ENCODE measurements at regions not wholly inside any gene's neighbourhood (a gene's known extent, or its start where the extent isn't known, plus 50 kb on each side); places are given as distances from the start of the nearest gene placed in this dataset.
A peak's percentile ranks its signal among the peaks of the same experiment; 100 is the strongest.
"Not testable (repeated sequence)": the region's sequence is repeated elsewhere in the genome, so short reads cannot be mapped to it uniquely, and the experiment has no call there.

DNA sequence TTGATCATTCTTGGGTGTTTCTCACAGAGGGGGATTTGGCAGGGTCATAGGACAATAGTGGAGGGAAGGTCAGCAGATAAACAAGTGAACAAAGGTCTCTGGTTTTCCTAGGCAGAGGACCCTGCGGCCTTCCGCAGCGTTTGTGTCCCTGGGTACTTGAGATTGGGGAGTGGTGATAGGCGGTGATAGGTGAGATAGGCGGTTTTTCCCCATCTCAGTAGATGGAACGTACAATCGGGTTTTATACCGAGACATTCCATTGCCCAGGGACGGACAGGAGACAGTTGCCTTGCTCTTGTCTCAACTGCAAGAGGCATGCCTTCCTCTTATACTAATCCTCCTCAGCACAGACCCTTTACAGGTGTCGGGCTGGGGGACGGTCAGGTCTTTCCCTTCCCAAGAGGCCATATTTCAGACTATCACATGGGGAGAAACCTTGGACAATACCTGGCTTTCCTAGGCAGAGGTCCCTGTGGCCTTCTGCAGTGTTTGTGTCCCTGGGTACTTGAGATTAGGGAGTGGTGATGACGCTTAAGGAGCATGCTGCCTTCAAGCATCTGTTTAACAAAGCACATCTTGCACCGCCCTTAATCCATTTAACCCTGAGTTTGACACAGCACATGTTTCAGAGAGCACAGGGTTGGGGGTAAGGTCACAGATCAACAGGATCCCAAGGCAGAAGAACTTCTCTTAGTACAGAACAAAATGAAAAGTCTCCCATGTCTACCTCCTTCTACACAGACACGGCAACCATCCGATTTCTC lies 86.2 kb downstream of the OR2B2 start:
- not testable (repeated sequence) for H3K4me1 ChIP-seq (ENCODE audit: control insufficient read depth, insufficient read depth, low read length, poor library complexity, severe bottlenecking); H3K36me3 ChIP-seq (ENCODE audit: control insufficient read depth, insufficient read depth, low read length); H3K4me3 ChIP-seq (ENCODE audit: extremely low read depth, insufficient read depth, low read length, poor library complexity, severe bottlenecking); H3K9me3 ChIP-seq (ENCODE audit: control insufficient read depth, low read length); H3K27ac ChIP-seq (ENCODE audit: low read depth, low read length, severe bottlenecking)
- 68% methylated on average over 8 of the region's 15 CpGs; no CpG with 5 or more reads in 1 of the 2 experiments for WGBS, 2 experiments (ENCODE audit: insufficient coverage in 2 of 2)

- WGBS, 2 experiments (ENCODE audit: insufficient coverage in 2 of 2) = 0 to 14% methylated on average over 1 of the region's 7 CpGs
- Histone ChIP-seq H3K4me3 (ENCODE audit: extremely low read depth, insufficient read depth, low read length, poor library complexity, severe bottlenecking) (peak overlapping the region; percentile 67), H3K9me3 (ENCODE audit: control insufficient read depth, low read length) (peaks cover 2% of the 10 kb centered on the region), H3K36me3 (ENCODE audit: control insufficient read depth, insufficient read depth, low read length) (peaks cover 7% of the 10 kb centered on the region), H3K27ac (ENCODE audit: low read depth, low read length, severe bottlenecking) (peak overlapping the region; percentile 82), H3K4me1 (ENCODE audit: control insufficient read depth, insufficient read depth, low read length, poor library complexity, severe bottlenecking) (no peaks in the 10 kb centered on the region)
Observed at GRCh38 chr6:27825025-27825793, 87.0 kb downstream of the OR2B2 start.

- Histone ChIP-seq H3K4me3 (ENCODE audit: extremely low read depth, insufficient read depth, low read length, poor library complexity, severe bottlenecking) (peak overlapping the region; percentile 67), H3K27ac (ENCODE audit: low read depth, low read length, severe bottlenecking) (peak overlapping the region; percentile 82)
- H3K9me3 ChIP-seq (ENCODE audit: control insufficient read depth, low read length); H3K36me3 ChIP-seq (ENCODE audit: control insufficient read depth, insufficient read depth, low read length); H3K4me1 ChIP-seq (ENCODE audit: control insufficient read depth, insufficient read depth, low read length, poor library complexity, severe bottlenecking): not testable (repeated sequence)
- WGBS, 2 experiments (ENCODE audit: insufficient coverage in 2 of 2) = 0 to 2% methylated on average over 20 to 22 of the region's 53 CpGs
Observed at GRCh38 chr6:27824211-27825024, 87.8 kb downstream of the OR2B2 start.

- not testable (repeated sequence) for H3K4me1 ChIP-seq (ENCODE audit: control insufficient read depth, insufficient read depth, low read length, poor library complexity, severe bottlenecking); H3K9me3 ChIP-seq (ENCODE audit: control insufficient read depth, low read length); H3K36me3 ChIP-seq (ENCODE audit: control insufficient read depth, insufficient read depth, low read length)
- 4 to 5% methylated on average over 11 to 15 of the region's 31 CpGs for WGBS, 2 experiments (ENCODE audit: insufficient coverage in 2 of 2)
- Histone ChIP-seq H3K4me3 (ENCODE audit: extremely low read depth, insufficient read depth, low read length, poor library complexity, severe bottlenecking) (peak overlapping the region; percentile 67), H3K27ac (ENCODE audit: low read depth, low read length, severe bottlenecking) (peak overlapping the region; percentile 71)
Observed at GRCh38 chr6:27823714-27824210, 88.4 kb downstream of the OR2B2 start.

GRCh38 chr6:27816906-27817305 lies 95.3 kb downstream of the OR2B2 start:
- 93 to 95% methylated on average over 2 of the region's 3 CpGs for WGBS, 2 experiments (ENCODE audit: insufficient coverage in 2 of 2)
- H3K4me1 ChIP-seq (ENCODE audit: control insufficient read depth, insufficient read depth, low read length, poor library complexity, severe bottlenecking) = peaks cover 7% of the 10 kb centered on the region
- H3K36me3 ChIP-seq (ENCODE audit: control insufficient read depth, insufficient read depth, low read length) = no peaks in the 10 kb centered on the region
- H3K4me3 ChIP-seq (ENCODE audit: extremely low read depth, insufficient read depth, low read length, poor library complexity, severe bottlenecking) = no peak overlapping the region
- H3K9me3 ChIP-seq (ENCODE audit: control insufficient read depth, low read length) = peaks cover 5% of the 10 kb centered on the region
- H3K27ac ChIP-seq (ENCODE audit: low read depth, low read length, severe bottlenecking) = no peak overlapping the region

DNA sequence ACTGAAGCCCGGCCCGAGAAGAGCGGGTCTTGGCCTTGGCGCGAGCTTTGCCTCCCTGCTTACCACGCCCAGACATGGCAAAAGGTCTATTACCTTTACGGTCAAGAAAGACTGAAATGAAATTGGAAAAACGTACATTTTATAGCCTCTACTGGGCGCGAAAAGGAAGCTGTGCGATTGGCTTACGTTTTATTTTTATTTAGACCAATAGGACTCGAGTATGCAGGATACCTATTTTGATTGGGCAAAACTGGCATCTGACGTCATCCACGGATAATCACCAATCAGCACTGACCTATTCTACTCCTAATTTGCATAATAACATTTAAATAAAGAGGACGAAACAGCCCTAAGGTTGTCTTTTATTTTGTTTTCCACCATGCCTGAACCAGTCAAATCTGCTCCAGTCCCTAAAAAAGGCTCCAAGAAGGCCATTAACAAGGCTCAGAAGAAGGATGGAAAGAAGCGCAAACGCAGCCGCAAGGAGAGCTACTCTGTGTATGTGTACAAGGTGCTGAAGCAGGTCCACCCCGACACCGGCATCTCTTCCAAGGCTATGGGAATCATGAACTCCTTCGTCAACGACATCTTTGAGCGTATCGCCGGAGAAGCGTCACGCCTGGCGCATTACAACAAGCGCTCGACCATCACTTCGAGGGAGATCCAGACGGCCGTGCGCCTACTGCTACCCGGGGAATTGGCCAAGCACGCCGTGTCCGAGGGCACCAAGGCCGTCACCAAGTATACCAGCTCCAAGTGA lies 97.4 kb downstream of the OR2B2 start:
- Histone ChIP-seq H3K36me3 (ENCODE audit: control insufficient read depth, insufficient read depth, low read length) (no peaks in the 10 kb centered on the region), H3K4me1 (ENCODE audit: control insufficient read depth, insufficient read depth, low read length, poor library complexity, severe bottlenecking) (peaks cover 11% of the 10 kb centered on the region), H3K27ac (ENCODE audit: low read depth, low read length, severe bottlenecking) (peak overlapping the region; percentile 77), H3K4me3 (ENCODE audit: extremely low read depth, insufficient read depth, low read length, poor library complexity, severe bottlenecking) (peak overlapping the region; percentile 38), H3K9me3 (ENCODE audit: control insufficient read depth, low read length) (peaks cover 5% of the 10 kb centered on the region)
- WGBS, 2 experiments (ENCODE audit: insufficient coverage in 2 of 2) = 34 to 40% methylated on average over 32 of the region's 40 CpGs

GRCh38 chr6:27814415-27814664 lies 97.9 kb downstream of the OR2B2 start:
- Histone ChIP-seq H3K27ac (ENCODE audit: low read depth, low read length, severe bottlenecking) (peak overlapping the region; percentile 77), H3K4me3 (ENCODE audit: extremely low read depth, insufficient read depth, low read length, poor library complexity, severe bottlenecking) (peak overlapping the region; percentile 38)

GRCh38 chr6:27812805-27813492 lies 99.2 kb downstream of the OR2B2 start:
- 90% methylated on average over 7 to 9 of the region's 14 CpGs for whole genome bisulfite sequencing, 2 experiments (ENCODE audit: insufficient coverage in 2 of 2)
- no peak overlapping the region for H3K4me3 ChIP-seq (ENCODE audit: extremely low read depth, insufficient read depth, low read length, poor library complexity, severe bottlenecking)
- peak overlapping the region; percentile 74 for H3K27ac ChIP-seq (ENCODE audit: low read depth, low read length, severe bottlenecking)
- peaks cover 11% of the 10 kb centered on the region for H3K4me1 ChIP-seq (ENCODE audit: control insufficient read depth, insufficient read depth, low read length, poor library complexity, severe bottlenecking)
- H3K9me3 ChIP-seq (ENCODE audit: control insufficient read depth, low read length) = peaks cover 5% of the 10 kb centered on the region
- H3K36me3 ChIP-seq (ENCODE audit: control insufficient read depth, insufficient read depth, low read length) = no peaks in the 10 kb centered on the region

More at GRCh38 chr6:27814415-27814664, 97.9 kb downstream of the OR2B2 start:
- peaks cover 11% of the 10 kb centered on the region for H3K4me1 ChIP-seq (ENCODE audit: control insufficient read depth, insufficient read depth, low read length, poor library complexity, severe bottlenecking)
- not testable (repeated sequence) for H3K9me3 ChIP-seq (ENCODE audit: control insufficient read depth, low read length); H3K36me3 ChIP-seq (ENCODE audit: control insufficient read depth, insufficient read depth, low read length)
- WGBS, 2 experiments (ENCODE audit: insufficient coverage in 2 of 2) = no CpG with 5 or more reads among the region's 24 CpGs

- H3K4me3 ChIP-seq (ENCODE audit: extremely low read depth, insufficient read depth, low read length, poor library complexity, severe bottlenecking) = no peak overlapping the region
- H3K4me1 ChIP-seq (ENCODE audit: control insufficient read depth, insufficient read depth, low read length, poor library complexity, severe bottlenecking) = peaks cover 11% of the 10 kb centered on the region
- H3K27ac ChIP-seq (ENCODE audit: low read depth, low read length, severe bottlenecking) = peak overlapping the region; percentile 29
- WGBS, 2 experiments (ENCODE audit: insufficient coverage in 2 of 2) = 33 to 38% methylated on average over 1 to 2 of the region's 6 CpGs
- no peaks in the 10 kb centered on the region for H3K36me3 ChIP-seq (ENCODE audit: control insufficient read depth, insufficient read depth, low read length)
- peaks cover 5% of the 10 kb centered on the region for H3K9me3 ChIP-seq (ENCODE audit: control insufficient read depth, low read length)
Observed at GRCh38 chr6:27812078-27812804, 100.0 kb downstream of the OR2B2 start.

All from mesodermal cell (in vitro differentiated cells).